Bronchial epithelial cell (primary cell): ENCODE measurements at regions not wholly inside any gene's neighbourhood (a gene's known extent, or its start where the extent isn't known, plus 50 kb on each side); places are given as distances from the start of the nearest gene placed in this dataset.
"Not testable (repeated sequence)": the region's sequence is repeated elsewhere in the genome, so short reads cannot be mapped to it uniquely, and the experiment has no call there.

Experiments used
- DNase-seq: peaks from one replicate; pipeline ENCODE4 v3.0.0-alpha.2; 2010; ENCODE audit warnings: low read depth
- FAIRE-seq: peaks from 2 replicates; lab custom pipeline; 2011; peaks lifted over from hg19 to GRCh38; lab: Jason Lieb, UNC
- H3K27me3 ChIP-seq: 2 replicates; pipeline ENCODE4 v1.5.1; 2011; ENCODE audit warnings: low read length; ENCODE audit not compliant: control insufficient read depth, insufficient read depth
- H3K36me3 ChIP-seq: 2 replicates; pipeline ENCODE4 v1.5.1; 2011; ENCODE audit warnings: low read length; ENCODE audit not compliant: control insufficient read depth, insufficient read depth
- H3K4me3 ChIP-seq: 2 replicates; pipeline ENCODE4 v1.5.1; 2011; ENCODE audit warnings: mild to moderate bottlenecking, low read depth, low read length, control low read depth
- TF ChIP-seq, protein P1 (sequence below): IDR thresholded peaks from 2 replicates; pipeline ENCODE4 v1.5.1; 2011; ENCODE audit warnings: mild to moderate bottlenecking, moderate library complexity, low read length, control low read depth, inconsistent platforms; ENCODE audit not compliant: insufficient read depth, severe bottlenecking

DNA sequence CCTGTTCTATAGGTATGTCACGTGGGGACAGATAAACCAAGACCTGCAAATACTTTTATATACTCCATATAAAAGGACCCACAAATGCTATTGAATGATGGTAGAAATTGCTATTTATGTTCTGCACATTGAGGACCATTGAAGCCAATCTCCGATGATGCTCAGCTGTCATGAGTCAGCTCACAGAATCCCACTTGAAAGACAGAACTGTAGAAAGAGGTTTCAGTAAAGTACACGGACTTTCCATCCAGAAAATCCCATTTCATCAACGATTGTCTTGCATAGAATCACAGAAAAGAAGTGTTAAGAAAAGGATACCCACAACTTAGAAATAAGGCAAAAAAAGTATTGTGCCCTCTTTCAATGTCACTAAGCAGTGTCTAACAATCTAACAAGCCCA, 169.0 kb upstream of the COPS8 start:
- FAIRE-seq: no peak
- TF ChIP-seq, protein P1, sequence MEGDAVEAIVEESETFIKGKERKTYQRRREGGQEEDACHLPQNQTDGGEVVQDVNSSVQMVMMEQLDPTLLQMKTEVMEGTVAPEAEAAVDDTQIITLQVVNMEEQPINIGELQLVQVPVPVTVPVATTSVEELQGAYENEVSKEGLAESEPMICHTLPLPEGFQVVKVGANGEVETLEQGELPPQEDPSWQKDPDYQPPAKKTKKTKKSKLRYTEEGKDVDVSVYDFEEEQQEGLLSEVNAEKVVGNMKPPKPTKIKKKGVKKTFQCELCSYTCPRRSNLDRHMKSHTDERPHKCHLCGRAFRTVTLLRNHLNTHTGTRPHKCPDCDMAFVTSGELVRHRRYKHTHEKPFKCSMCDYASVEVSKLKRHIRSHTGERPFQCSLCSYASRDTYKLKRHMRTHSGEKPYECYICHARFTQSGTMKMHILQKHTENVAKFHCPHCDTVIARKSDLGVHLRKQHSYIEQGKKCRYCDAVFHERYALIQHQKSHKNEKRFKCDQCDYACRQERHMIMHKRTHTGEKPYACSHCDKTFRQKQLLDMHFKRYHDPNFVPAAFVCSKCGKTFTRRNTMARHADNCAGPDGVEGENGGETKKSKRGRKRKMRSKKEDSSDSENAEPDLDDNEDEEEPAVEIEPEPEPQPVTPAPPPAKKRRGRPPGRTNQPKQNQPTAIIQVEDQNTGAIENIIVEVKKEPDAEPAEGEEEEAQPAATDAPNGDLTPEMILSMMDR: no peak
- H3K27me3 ChIP-seq: no peaks in the 10 kb centered on the region
- DNase-seq: no peak
- no peaks in the 10 kb centered on the region for H3K36me3 ChIP-seq
- no peak overlapping the region for H3K4me3 ChIP-seq

DNA sequence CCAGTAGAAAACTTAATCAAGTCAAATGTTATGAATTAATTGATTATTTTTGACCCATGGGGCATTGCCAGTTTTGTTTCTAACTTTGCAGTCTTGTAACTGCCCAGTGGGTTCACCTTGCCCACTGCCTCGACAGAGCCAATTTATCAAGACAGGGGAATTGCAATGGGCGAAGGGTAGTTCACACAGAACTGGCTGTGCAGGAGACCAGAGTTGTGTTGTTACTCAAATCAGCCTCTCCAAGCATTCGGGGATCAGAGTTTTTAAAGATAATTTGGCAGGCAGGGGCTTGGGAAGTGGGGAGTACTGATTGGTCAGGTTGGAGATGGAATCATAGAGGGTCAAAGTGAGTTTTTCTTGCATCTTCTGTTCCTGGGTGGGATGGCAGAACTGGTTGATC, 168.5 kb upstream of the COPS8 start:
- Histone ChIP-seq H3K27me3 (no peaks in the 10 kb centered on the region), H3K4me3 (no peak overlapping the region), H3K36me3 (no peaks in the 10 kb centered on the region)
- TF ChIP-seq, protein P1: no peak
- FAIRE-seq (no peak), DNase-seq (no peak)

DNA sequence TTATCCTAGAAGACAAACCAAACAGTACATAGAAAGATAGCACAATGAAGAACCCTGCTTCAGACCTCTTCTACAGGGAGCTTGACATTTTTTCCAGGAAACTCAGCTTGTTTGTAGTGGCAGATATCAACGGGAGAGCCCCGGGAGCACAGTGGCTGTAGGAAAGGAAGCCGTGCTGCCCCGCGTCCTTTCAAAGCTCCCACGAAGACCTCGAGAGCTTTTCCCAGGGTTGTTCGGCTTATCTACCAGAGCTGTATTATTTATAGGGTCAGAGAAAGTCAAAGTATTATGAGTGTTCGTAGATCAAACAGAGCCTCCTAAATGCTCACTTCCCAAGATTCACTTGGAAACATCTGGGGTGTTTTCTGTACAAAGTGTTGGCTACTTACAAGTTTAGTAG, 167.1 kb upstream of the COPS8 start:
- TF ChIP-seq, protein P1: no peak
- no peaks in the 10 kb centered on the region for H3K27me3 ChIP-seq
- DNase-seq (no peak), FAIRE-seq (no peak)
- no peak overlapping the region for H3K4me3 ChIP-seq
- no peaks in the 10 kb centered on the region for H3K36me3 ChIP-seq

DNA sequence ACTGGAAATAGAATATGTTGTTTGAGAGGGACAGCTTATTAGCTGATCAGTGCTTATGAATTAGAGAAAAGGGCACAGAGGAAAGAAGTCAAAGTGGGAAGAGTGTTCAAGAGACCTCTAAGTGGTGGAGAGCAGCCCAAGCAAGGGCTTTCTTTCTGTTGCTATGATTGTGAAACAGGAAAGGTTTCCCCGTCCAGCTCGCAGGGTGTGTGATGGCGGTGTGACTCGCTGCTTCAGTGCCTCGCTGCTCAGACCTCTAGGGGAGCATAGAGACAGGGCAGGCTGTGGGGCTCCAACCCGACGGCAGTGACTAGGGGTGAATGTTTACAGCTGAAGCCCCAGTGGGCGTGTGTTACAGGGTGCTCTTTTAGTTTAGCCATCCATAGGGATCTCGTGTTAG, 166.5 kb upstream of the COPS8 start:
- no peak for FAIRE-seq
- TF ChIP-seq, protein P1: peak; percentile 15
- H3K4me3 ChIP-seq: no peak overlapping the region
- H3K36me3 ChIP-seq: no peaks in the 10 kb centered on the region
- DNase-seq: peak; percentile 72
- H3K27me3 ChIP-seq: no peaks in the 10 kb centered on the region

DNA sequence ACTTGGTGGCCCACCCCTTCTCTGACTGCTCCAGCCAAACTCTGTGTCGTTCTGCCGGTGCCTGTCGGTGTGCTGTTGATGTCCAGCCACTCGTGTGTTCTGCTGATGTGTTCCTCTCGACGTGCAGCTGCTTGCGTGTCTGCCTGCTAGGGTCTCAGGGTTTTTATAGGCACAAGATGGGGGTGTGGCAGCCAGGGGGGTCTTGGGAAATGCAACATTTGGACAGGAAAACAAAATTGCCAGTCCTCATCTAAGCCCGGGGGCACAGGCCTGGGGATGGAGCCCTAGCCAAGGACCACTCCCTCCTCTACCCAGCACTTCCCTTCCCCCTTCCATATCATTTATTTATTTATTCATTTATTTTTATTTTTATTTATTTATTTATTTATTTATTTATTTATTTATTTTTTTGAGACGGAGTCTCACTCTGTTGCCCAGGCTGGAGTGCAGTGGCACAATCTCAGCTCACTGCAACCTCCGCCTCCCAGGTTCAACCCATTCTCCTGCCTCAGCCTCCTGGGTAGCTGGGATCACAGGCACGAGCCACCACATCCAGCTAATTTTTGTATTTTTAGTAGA, 165.8 kb upstream of the COPS8 start:
- H3K36me3 ChIP-seq, FAIRE-seq, DNase-seq, H3K4me3 ChIP-seq, H3K27me3 ChIP-seq: not testable (repeated sequence)

DNA sequence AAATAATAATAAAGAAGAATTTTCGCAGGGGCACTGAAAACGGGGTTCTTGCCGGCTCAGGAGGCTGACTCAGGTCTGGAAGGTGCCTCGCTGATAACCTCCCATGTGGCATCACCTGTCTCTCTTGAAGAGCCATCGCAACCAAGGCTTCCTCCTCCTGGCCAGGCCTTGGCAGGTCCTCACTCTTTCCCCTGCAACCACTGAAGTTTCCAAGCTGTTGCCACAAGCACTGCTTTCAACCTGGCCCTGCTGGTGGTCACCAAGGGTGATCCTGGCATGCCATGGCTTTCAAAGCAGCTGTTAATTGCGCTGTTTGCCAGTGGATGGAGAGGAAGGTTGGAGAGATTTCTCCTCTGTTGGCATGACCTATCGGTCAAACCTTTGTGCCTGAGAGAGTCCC, 163.6 kb upstream of the COPS8 start:
- FAIRE-seq: no peak

More for the DNA sequence above, 163.6 kb upstream of the COPS8 start:
- Histone ChIP-seq H3K36me3 (no peaks in the 10 kb centered on the region), H3K27me3 (no peaks in the 10 kb centered on the region), H3K4me3 (no peak overlapping the region)
- TF ChIP-seq, protein P1: no peak
- DNase-seq: no peak
